ENCODE measurements at regions not wholly inside any gene's neighbourhood (a gene's known extent, or its start where the extent isn't known, plus 50 kb on each side); places are given as distances from the start of the nearest gene placed in this dataset.

DNA sequence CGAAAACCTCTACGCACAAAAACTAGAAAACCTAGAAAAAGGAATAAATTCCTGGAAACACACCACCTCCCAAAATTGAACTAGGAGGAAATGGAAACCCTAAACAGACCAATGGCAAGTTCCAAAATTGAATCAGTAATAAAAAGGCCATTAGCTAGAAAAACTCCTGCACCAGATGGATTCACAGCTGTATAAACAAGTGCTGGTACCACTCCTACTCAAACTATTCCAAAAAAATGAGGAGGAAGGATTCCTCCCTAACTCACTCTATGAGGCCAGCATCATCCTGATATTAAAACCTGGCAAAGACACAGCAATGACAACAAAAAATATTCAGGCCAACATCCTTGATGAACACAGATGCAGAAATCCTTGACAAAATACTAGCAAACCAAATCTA, 228.2 kb downstream of the CHRM2 start:
- Mint-ChIP-seq H3K9me3 (peaks cover 13 to 18% of the 10 kb centered on the region in 2 donors), H3K4me1 (ENCODE audit: low read depth) (no peaks in the 10 kb centered on the region), H3K27ac (no peak overlapping the region), H3K36me3 (ENCODE audit: insufficient read depth in 2 of 2) (peaks cover 0 to 3% of the 10 kb centered on the region in 2 donors), H3K27me3 (ENCODE audit: low read depth) (no peaks in the 10 kb centered on the region), H3K4me3 (no peak overlapping the region)
- ATAC-seq (replicated peaks in 1 of 2) (no peak), DNase-seq (no peak)

DNA sequence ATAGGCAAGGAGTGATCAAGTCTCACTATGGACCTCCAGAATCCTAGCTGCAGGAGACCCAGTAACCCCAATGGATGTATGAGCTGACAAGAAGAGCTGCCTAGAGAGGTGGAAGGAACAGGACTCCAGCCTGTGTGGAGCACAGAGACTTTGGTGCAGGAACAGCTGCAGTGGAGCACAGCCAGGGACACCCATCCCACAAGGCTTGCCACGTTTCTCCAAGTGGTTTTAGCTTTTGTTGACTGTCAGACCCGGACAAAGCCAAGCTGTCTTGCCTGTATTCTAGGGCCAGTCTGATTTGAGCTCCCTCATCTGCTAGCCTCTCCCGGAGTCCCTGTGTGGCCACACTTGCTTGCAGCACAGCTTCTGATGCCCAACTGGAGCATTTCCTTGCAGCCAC, 224.7 kb downstream of the CHRM2 start:
- Mint-ChIP-seq H3K36me3 (ENCODE audit: insufficient read depth in 2 of 2) (peaks cover 0 to 3% of the 10 kb centered on the region in 2 donors), H3K9me3 (peaks cover 12 to 20% of the 10 kb centered on the region in 2 donors), H3K27me3 (ENCODE audit: low read depth) (no peaks in the 10 kb centered on the region), H3K4me3 (no peak overlapping the region), H3K4me1 (ENCODE audit: low read depth) (no peaks in the 10 kb centered on the region), H3K27ac (no peak overlapping the region)
- ATAC-seq (replicated peaks in 1 of 2) (no peak), DNase-seq (no peak)

DNA sequence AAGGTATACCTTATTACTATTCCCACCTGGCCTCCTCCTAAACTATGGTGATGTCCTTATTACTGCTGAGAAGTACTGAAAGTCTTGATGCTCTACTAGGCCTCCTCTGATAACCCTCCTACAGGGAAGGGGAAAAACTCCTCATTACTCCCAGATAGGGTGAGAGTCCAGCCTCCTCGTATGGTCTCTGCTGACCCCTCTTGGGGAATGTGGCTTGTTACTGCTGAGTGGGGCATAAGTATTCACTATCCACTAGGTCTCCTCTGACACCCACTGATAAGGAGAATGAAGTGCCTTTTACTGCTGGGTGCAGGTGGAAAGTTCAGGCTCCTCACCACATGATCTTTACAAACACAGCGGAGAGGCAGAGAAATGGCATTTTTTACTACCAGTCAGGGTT, 222.9 kb downstream of the CHRM2 start:
- Mint-ChIP-seq H3K27ac (no peak overlapping the region), H3K4me3 (no peak overlapping the region), H3K9me3 (peaks cover 10 to 18% of the 10 kb centered on the region in 2 donors), H3K27me3 (ENCODE audit: low read depth) (no peaks in the 10 kb centered on the region), H3K36me3 (ENCODE audit: insufficient read depth in 2 of 2) (peaks cover 0 to 3% of the 10 kb centered on the region in 2 donors), H3K4me1 (ENCODE audit: low read depth) (no peaks in the 10 kb centered on the region)
- ATAC-seq (replicated peaks in 1 of 2) = no peak
- DNase-seq = no peak

DNA sequence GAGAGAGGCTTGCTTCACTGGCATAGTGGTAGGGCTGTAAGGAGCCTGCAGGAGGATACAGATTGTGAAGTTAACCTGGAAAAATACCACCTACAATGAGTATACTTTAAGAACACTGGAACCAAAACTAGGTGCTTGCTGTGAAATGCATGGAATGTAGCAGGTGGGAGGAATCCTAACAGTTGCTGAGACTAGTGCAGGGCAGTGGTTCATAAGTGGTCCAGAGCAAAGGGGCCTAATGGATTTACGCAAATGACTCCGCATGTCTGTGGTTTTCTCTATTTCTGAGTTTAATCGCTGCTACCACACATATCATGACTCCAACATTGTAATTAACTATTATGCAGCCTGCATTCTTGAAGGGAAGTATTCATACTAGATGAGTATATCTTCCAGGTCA, 218.4 kb downstream of the CHRM2 start:
- Mint-ChIP-seq H3K36me3 (ENCODE audit: insufficient read depth in 2 of 2) (no peaks in the 10 kb centered on the region), H3K27ac (no peak overlapping the region), H3K9me3 (peaks cover 2% of the 10 kb centered on the region in 2 donors), H3K4me1 (ENCODE audit: low read depth) (no peaks in the 10 kb centered on the region), H3K4me3 (no peak overlapping the region), H3K27me3 (ENCODE audit: low read depth) (no peaks in the 10 kb centered on the region)
- no peak for ATAC-seq (replicated peaks in 1 of 2)
- no peak for DNase-seq

DNA sequence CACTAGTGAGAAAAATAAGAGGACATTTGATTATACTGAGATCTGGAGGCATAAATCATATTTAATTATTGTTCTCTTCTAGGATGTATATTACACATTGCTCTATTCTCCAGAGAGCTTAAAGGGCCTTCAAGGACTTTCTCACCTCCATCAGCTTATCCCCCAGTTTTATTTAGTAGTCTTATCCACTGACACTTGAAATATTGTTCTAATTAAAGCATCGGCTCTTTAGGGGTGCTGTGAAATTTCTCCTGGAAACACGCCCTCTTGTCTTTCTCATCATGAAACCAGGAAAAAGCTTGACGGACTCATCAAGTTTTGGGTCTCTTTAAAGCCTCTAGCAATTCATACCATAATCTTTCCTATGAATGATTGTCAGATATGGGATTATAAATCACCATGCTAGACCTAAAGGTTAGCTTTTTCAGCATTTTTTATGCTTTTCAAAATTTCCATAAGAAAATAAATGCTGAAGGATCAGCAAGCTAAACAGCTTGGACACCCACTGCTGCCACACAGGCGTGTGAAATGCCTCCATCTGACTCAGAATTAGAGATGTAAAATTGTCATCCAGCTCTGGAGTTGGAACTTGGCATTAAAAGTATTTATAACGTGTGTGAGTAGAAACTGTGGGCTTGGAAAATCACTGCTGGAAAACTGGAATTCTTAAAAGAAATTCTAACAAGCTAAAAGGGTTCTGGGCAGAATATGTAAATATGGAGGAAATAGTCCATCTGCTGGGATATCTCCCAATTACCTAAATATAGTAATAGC, 216.3 kb downstream of the CHRM2 start:
- Mint-ChIP-seq H3K4me3 (no peak overlapping the region), H3K36me3 (ENCODE audit: insufficient read depth in 2 of 2) (no peaks in the 10 kb centered on the region), H3K9me3 (peaks cover 3% of the 10 kb centered on the region in 2 donors), H3K4me1 (ENCODE audit: low read depth) (no peaks in the 10 kb centered on the region), H3K27ac (no peak overlapping the region), H3K27me3 (ENCODE audit: low read depth) (no peaks in the 10 kb centered on the region)
- DNase-seq = no peak
- ATAC-seq (replicated peaks in 1 of 2) = no peak

DNA sequence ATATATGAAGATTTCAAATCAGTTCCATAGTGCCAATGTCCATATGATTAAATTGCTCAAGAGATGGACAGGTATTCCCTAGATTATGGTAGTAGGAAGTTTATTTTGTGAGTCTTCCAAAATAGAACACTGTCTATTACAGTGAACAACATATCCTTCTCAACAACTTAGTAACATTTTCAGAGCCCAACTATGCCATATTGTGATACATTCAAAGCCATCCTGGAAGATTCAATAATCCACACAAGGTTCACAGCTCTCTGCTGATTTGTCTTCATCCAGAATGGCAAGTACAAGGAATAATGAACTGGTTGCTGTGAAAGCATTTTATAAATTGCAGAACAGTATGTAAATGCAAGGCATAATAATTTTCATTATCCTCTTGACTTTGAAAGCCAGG, 213.9 kb downstream of the CHRM2 start:
- no peaks in the 10 kb centered on the region for H3K27me3 Mint-ChIP-seq (ENCODE audit: low read depth)
- no peak overlapping the region for H3K27ac Mint-ChIP-seq
- no peak for DNase-seq
- H3K4me3 Mint-ChIP-seq = no peak overlapping the region
- H3K4me1 Mint-ChIP-seq (ENCODE audit: low read depth) = no peaks in the 10 kb centered on the region
- H3K36me3 Mint-ChIP-seq (ENCODE audit: insufficient read depth in 2 of 2) = no peaks in the 10 kb centered on the region
- peaks cover 1 to 12% of the 10 kb centered on the region in 2 donors for H3K9me3 Mint-ChIP-seq
- ATAC-seq (replicated peaks in 1 of 2) = no peak

DNA sequence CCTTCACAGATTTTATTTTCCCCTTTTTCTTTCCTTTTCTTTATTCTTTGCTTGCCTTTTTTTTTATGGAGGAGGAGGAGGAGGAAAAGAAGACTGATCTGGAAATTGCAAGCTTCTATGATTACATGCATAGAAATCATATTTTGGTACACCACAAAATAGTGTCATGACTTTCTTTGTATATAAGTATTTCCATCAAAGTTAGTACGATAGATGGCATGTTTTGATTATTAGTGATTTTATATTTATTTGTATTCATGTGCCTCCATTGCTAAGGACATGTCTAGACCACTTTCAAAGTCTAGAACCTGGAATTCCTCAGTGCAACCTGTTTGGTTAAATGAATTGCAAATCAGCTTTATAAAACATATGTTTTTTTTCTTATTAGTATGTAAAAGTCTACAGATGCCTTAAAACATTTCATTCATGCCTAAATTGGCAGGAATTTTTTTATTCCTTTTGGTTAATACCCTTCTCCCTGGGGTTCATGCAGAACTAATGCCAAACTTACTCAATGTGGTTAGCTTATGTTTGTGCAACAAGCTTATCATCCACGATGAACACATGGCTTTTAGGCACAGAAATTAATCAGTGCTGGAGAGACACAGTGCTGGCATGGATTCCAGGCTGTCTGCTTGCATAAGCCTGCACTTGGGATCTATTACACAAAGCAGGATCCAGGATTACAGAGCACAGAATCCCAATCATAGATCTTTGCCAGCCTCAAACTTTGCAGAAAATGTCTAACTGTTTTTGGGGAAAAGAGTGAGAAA, 213.1 kb downstream of the CHRM2 start:
- Mint-ChIP-seq H3K36me3 (ENCODE audit: insufficient read depth in 2 of 2) (no peaks in the 10 kb centered on the region), H3K4me3 (no peak overlapping the region), H3K9me3 (peaks cover 1 to 12% of the 10 kb centered on the region in 2 donors), H3K27me3 (ENCODE audit: low read depth) (no peaks in the 10 kb centered on the region), H3K4me1 (ENCODE audit: low read depth) (no peaks in the 10 kb centered on the region), H3K27ac (no peak overlapping the region)
- DNase-seq (no peak), ATAC-seq (replicated peaks in 1 of 2) (no peak)

DNA sequence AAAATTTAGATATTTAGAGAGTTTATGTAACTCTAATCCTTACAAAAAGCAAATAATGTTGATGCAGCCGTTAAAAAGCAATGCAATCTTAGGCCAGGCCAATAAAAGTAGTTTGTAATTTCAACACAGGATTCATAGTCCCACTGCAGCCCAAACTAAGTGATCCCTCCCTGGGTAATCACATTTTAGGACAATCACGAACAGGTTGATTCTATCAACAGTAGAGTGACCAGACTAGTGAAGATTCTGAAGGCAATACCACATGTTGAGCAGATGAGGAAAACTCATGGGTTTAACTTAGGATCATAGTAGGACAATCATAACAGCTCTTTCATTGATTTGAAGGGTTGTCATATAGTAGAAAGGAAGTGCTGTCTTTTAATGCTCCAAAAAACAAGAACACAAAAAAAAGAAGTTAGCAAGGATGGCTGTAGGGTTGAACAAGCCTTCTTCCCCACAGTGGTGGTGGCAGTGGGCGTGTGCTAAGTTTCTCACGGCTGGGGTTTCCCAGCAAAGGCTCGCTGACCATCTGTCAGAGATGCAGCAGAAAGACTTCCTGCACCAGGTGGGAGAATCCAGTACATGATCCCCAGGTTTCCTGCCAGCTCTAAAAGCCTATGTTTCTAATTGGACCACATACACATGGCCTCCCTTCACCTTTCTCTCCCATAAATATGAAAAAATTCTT, 212.2 kb downstream of the CHRM2 start:
- Mint-ChIP-seq H3K27me3 (ENCODE audit: low read depth) (no peaks in the 10 kb centered on the region), H3K36me3 (ENCODE audit: insufficient read depth in 2 of 2) (peaks cover 0 to 1% of the 10 kb centered on the region in 2 donors), H3K27ac (no peak overlapping the region), H3K4me1 (ENCODE audit: low read depth) (no peaks in the 10 kb centered on the region), H3K4me3 (no peak overlapping the region), H3K9me3 (peaks cover 1 to 14% of the 10 kb centered on the region in 2 donors)
- ATAC-seq (replicated peaks in 1 of 2) (no peak), DNase-seq (no peak)

DNA sequence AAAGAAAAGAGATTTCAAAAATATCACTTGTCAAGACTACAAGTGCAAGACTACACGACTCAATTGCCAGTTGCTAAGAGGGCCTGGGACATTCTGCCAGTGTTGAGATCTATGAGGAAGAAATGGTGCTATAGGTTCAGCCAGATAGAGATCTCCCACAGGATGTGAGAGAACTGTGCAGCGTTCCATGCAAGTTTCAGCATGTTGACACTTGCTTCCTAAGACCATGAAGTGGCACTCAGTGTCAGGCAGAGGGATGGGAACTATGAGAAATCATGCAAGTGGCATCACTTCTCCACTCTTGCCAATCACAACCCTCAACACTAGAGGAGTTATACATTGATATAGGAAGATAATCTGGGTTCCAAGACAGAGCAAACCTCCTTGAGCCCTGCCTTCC, 210.3 kb downstream of the CHRM2 start:
- Mint-ChIP-seq H3K27ac (no peak overlapping the region), H3K4me3 (no peak overlapping the region), H3K36me3 (ENCODE audit: insufficient read depth in 2 of 2) (peaks cover 0 to 1% of the 10 kb centered on the region in 2 donors), H3K27me3 (ENCODE audit: low read depth) (no peaks in the 10 kb centered on the region), H3K4me1 (ENCODE audit: low read depth) (no peaks in the 10 kb centered on the region), H3K9me3 (peaks cover 1 to 14% of the 10 kb centered on the region in 2 donors)
- DNase-seq (no peak), ATAC-seq (replicated peaks in 1 of 2) (no peak)

DNA sequence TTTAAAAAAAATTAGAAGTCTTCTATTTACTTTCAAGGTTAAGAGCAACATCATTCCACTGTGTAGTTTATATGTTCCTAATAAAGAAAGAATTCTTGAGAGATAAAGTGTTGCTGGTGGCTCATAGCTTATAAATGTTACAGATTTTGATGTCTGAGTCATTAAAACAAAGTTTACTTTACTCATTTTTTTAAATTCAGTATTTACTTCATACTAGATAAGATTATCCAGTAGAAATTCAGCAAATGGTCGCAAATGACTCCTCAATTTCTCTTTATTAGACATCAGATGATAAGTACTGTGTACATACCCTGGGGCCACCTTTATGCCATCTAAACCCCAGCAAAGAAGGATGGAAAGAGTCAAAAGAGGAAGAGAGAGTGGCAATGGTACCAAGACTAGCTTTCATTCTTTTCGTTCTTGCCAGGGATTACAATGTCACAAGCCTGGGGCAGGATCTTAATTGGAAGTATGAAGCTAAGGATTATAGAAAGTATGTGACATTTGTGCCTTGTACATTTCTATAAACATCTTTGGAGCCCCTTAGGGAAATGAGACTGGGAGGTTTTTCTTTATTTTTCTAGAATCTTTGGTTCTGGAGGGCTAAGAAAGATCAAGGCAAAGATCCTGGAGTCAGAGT, 206.1 kb downstream of the CHRM2 start:
- Mint-ChIP-seq H3K4me1 (ENCODE audit: low read depth) (no peaks in the 10 kb centered on the region), H3K9me3 (peaks cover 0 to 15% of the 10 kb centered on the region in 2 donors), H3K27ac (no peak overlapping the region), H3K4me3 (no peak overlapping the region), H3K27me3 (ENCODE audit: low read depth) (no peaks in the 10 kb centered on the region), H3K36me3 (ENCODE audit: insufficient read depth in 2 of 2) (peaks cover 0 to 1% of the 10 kb centered on the region in 2 donors)
- DNase-seq (no peak), ATAC-seq (replicated peaks in 1 of 2) (no peak)

DNA sequence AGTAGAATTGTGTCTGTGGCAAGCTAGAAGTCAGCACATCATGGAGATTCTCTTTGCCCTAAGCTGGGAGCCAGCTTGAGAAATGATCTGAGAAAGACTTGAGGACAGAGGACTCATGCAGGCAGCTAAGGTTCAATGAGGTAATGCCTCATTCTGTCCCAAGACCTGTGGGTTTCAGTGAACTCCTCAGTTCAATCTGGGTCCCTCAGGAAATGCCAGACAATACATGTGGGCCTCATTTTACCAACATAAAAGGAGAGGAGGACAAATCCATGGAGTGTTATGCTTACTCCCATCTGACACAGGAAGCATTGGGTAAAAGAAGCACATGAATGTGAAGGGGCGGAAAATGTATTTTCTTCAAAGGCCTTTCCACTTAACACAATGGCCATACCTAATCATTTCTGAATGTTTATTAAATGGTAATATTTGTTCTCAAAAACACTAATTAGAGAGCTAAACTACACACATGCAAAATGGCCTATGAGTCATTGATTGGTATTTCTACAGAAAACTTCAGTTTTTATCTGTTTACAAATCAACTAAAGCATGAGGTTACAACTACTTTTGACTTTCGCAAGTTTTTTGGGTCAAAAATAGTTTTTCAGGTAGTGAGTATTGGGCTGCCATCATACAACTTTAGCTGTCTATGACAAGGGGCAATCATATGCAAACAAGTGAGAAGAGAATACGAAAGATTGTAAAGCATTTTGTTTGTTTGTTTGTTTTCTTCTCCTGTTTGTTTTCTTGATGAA, 205.3 kb downstream of the CHRM2 start:
- H3K27ac Mint-ChIP-seq = no peak overlapping the region
- H3K4me1 Mint-ChIP-seq (ENCODE audit: low read depth) = no peaks in the 10 kb centered on the region
- no peak for ATAC-seq (replicated peaks in 1 of 2)
- no peak for DNase-seq
- H3K4me3 Mint-ChIP-seq = no peak overlapping the region
- peaks cover 0 to 12% of the 10 kb centered on the region in 2 donors for H3K9me3 Mint-ChIP-seq
- no peaks in the 10 kb centered on the region for H3K27me3 Mint-ChIP-seq (ENCODE audit: low read depth)
- peaks cover 0 to 1% of the 10 kb centered on the region in 2 donors for H3K36me3 Mint-ChIP-seq (ENCODE audit: insufficient read depth in 2 of 2)

Data from activated T-cell treated with anti-CD3 and anti-CD28 coated beads, Interleukin-2, amount 50 U/mL, for 72 hours (primary cell).